HFFc6 (cell line): ENCODE measurements at regions not wholly inside any gene's neighbourhood (a gene's known extent, or its start where the extent isn't known, plus 50 kb on each side); places are given as distances from the start of the nearest gene placed in this dataset.

Experiments
- DNase-seq: peaks from one replicate; pipeline ENCODE4 v3.0.0-alpha.2; 2018
- H3K27ac Mint-ChIP-seq: 2 replicates; pipeline ENCODE4 v1.8.0; 2020; ENCODE audit warnings: mild to moderate bottlenecking, mixed read lengths
- H3K27me3 Mint-ChIP-seq: 2 replicates; pipeline ENCODE4 v1.8.0; 2021; ENCODE audit warnings: mild to moderate bottlenecking, moderate library complexity, mixed read lengths; ENCODE audit not compliant: insufficient read depth
- H3K36me3 Mint-ChIP-seq: 2 replicates; pipeline ENCODE4 v1.8.0; 2021; ENCODE audit warnings: low read depth, mixed read lengths
- H3K4me1 Mint-ChIP-seq: 2 replicates; pipeline ENCODE4 v1.8.0; 2020; ENCODE audit warnings: low read depth, mixed read lengths
- H3K4me3 Mint-ChIP-seq: 2 replicates; pipeline ENCODE4 v1.8.0; 2020; ENCODE audit warnings: mild to moderate bottlenecking, moderate library complexity, mixed read lengths
- H3K9me3 Mint-ChIP-seq: 2 replicates; pipeline ENCODE4 v1.8.0; 2020; ENCODE audit warnings: mild to moderate bottlenecking, mixed read lengths
- CTCF ChIP-seq: fragments of 200-600 bp; sonication (generic); IDR thresholded peaks from 2 replicates; pipeline ENCODE4 v1.5.0; 2021; ENCODE audit warnings: antibody characterized with exemption, mild to moderate bottlenecking

- H3K27me3 Mint-ChIP-seq, result peaks cover 49% of the 10 kb centered on the region
- H3K4me1 Mint-ChIP-seq, result peaks cover 9% of the 10 kb centered on the region
- H3K36me3 Mint-ChIP-seq, result no peaks in the 10 kb centered on the region
- no peak overlapping the region for H3K27ac Mint-ChIP-seq
- DNase-seq, result no peak
- no peaks in the 10 kb centered on the region for H3K9me3 Mint-ChIP-seq
- no peak for TF ChIP-seq CTCF
- H3K4me3 Mint-ChIP-seq, result no peak overlapping the region
These were observed 66.1 kb upstream of the SEC14L1 start for GRCh38 chr17:77074681-77075080.

GRCh38 chr17:77076124-77076830 lies 64.5 kb upstream of the SEC14L1 start:
- Mint-ChIP-seq H3K9me3 (no peaks in the 10 kb centered on the region), H3K36me3 (no peaks in the 10 kb centered on the region), H3K27me3 (peaks cover 48% of the 10 kb centered on the region), H3K4me3 (peak overlapping the region; percentile 55), H3K27ac (no peak overlapping the region; the same call in 1 of the 2 replicates), H3K4me1 (peaks cover 9% of the 10 kb centered on the region)
- no peak for TF ChIP-seq CTCF
- no peak for DNase-seq

- H3K4me1 Mint-ChIP-seq, result peaks cover 13% of the 10 kb centered on the region
These were observed 57.2 kb upstream of the SEC14L1 start for GRCh38 chr17:77083531-77083930.

DNA sequence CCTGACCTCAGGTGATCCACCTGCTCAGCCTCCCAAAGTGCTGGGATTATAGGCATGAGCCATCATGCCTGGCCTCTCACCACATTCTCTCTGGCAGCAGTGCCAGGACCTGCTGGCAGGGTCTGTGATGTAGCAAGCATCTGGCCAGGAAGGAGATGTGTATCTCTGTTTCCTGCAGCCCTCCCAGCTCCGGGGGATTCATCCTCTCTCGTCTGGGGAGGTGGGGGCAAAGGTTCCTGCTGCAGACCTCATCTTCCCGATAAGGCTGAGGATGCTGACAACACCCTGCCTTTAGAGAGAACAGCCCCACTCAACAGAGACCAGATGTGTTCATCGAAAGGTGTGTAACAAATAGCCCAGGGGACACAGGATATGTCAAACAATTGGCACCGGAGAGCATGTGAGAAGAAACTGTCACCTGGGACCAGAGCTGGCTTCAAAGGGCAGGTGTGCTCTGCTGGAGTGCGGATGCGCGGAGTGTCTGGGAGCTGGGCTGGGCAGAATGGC lies 54.8 kb upstream of the SEC14L1 start:
- peaks cover 10% of the 10 kb centered on the region for H3K36me3 Mint-ChIP-seq
- DNase-seq, result no peak
- peaks cover 5% of the 10 kb centered on the region for H3K27me3 Mint-ChIP-seq
- peaks cover 22% of the 10 kb centered on the region for H3K4me1 Mint-ChIP-seq
- no peak overlapping the region for H3K27ac Mint-ChIP-seq
- H3K9me3 Mint-ChIP-seq, result no peaks in the 10 kb centered on the region; the same call in 1 of the 2 replicates
- no peak overlapping the region for H3K4me3 Mint-ChIP-seq
- TF ChIP-seq CTCF, result no peak

More at GRCh38 chr17:77083531-77083930, 57.2 kb upstream of the SEC14L1 start:
- peaks cover 11% of the 10 kb centered on the region for H3K27me3 Mint-ChIP-seq
- TF ChIP-seq CTCF, result no peak
- H3K9me3 Mint-ChIP-seq, result no peaks in the 10 kb centered on the region; the same call in 1 of the 2 replicates
- peaks cover under 1% of the 10 kb centered on the region; the same call in 1 of the 2 replicates for H3K36me3 Mint-ChIP-seq
- no peak overlapping the region for H3K27ac Mint-ChIP-seq
- DNase-seq, result no peak
- no peak overlapping the region for H3K4me3 Mint-ChIP-seq

DNA sequence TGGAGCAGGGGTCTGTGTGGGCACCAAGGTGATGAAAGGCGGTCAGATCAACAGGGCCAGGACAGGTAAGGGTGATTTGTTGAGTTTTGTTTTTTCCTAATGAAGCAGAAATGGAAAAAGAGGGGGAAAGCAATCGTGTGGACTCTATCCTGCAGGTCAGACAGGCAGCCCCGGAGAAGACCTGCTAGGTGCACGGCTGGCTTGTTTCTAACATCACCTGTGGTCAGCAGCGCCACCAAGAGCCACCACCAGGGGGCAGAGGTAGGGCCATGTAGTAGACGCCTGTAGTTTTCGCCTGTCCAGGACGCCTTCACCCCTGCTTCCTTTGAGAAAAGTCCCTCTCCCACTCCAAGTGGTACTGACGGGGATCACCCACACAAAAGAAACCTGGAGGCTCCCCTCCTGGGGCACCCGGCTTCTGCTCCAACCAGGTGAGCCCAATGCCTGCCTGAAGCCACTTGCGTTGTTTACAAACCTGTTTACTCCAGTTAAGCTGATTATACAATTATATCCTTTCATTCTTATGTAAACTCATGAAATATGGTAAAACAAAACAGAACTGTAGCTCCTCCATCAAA lies 54.2 kb upstream of the SEC14L1 start:
- Mint-ChIP-seq H3K36me3 (peaks cover 10% of the 10 kb centered on the region), H3K4me1 (peaks cover 24% of the 10 kb centered on the region), H3K27me3 (peaks cover 3% of the 10 kb centered on the region), H3K27ac (peak overlapping the region; percentile 58), H3K4me3 (peak overlapping the region; percentile 56), H3K9me3 (no peaks in the 10 kb centered on the region; the same call in 1 of the 2 replicates)
- peak; percentile 62 for DNase-seq
- peak; percentile 98 for TF ChIP-seq CTCF
